NCI-H187 (cell line): ENCODE measurements at regions not wholly inside any gene's neighbourhood (a gene's known extent, or its start where the extent isn't known, plus 50 kb on each side); places are given as distances from the start of the nearest gene placed in this dataset.

Source experiments
- DNase-seq, 2 experiments: peaks; one replicate each; lab custom pipeline; 2025; lab: John Stamatoyannopoulos, UW

GRCh38 chr12:116483959-116484750 is 75.0 kb upstream of the MAP1LC3B2 start:
- DNase-seq = no peak

DNA sequence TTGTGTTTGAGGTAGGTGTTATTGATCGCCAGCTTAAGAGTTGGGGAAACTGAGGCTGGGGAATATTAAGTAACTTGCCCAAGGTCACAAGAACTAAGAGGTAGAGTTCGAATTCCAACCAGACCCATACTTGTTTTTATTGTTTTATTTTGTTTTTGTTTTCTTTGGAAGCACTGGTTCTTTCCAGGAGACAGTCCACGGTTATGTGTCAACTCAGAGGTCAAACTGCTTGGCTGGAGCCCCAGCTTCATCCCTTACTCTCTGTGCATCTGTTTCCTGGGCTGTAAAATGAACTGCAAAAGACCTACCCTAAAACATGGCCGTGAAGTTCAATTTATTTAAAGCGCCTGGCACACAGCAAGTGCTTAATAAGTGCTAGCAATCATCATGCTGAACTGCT is 74.4 kb upstream of the MAP1LC3B2 start:
- no peak for DNase-seq

DNA sequence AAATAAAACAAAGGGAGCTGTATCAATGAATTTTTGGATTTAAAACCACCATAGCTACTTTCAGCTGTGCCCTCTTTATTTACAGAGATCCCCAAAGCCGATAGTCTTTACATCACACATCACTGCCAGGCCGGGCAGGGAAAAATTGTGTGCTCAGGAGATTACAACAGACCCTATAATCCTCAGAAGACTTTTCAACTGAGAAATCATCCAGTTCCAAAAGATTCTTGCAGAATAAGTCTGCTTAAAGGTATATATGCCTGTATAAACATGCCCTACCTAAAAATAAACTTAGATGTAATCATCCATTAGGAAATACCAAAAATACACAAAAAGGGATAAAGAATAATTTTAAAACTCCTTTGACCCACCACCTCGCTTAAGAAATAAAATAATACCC is 70.1 kb upstream of the MAP1LC3B2 start:
- no peak for DNase-seq

DNA sequence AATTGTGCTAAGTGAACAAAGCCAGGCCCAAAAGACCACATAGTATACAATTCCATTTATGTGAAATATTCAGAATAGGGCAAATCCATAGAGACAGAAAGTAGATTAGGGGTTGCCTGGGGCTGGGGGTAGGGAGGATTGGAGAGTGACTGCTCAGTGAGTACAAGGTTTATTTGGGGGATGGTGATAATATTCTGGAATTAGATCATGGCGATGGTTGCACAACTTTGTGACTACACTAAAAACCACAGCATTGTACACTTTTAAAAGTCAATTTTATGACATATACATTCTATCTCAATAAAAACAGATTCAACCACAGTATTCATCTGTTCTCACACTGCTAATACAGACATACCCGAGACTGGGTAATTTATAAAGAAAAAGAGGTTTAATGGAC is 68.7 kb upstream of the MAP1LC3B2 start:
- DNase-seq = no peak

DNA sequence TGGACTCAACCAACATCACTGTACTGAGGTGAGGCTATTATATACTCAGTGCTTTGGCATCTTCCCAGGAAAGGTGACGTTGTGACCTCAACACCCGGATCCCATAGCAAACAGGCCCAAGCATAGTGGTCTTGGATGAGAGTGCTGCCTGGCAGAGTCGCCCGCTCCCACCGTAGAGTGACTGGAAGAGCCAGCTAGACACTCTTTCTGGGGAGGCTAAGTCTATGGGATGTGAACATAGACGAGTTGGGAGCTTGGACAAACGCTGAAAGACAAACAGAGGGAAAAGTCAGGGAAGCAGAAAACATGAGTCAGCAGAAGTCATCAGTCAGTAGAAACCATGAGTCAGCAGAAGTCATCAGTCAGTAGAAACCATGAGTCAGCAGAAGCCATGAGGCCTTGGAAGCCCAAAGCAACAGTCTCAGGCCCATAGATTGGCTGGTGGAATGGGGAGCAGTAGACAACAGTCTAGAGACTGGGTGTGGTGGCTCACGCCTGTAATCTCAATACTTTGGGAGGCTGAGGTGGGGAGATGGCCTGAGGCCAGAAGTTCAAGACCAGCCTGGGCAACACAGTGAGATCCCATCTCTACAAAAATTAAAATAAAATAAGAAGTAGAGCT is 66.4 kb upstream of the MAP1LC3B2 start:
- DNase-seq = no peak

DNA sequence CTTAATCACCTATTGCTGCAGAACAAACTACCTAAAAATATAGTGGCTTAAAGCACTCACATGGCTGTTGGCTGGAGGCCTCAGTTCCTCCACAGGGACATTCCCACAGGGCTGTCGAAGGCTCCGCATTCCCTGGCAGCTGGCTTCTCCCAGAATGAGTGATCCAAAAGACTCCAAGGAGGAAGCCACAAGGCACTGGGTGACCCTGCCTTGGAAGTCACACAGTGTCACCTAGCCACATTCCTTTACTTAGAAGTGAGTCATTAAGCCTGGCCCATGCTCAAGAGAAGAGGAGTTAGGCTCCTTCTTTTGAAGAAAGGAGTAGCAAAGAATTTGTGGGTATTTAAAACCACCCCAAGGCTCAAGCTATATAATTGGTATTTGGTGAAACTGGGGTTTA is 63.9 kb upstream of the MAP1LC3B2 start:
- DNase-seq = no peak

DNA sequence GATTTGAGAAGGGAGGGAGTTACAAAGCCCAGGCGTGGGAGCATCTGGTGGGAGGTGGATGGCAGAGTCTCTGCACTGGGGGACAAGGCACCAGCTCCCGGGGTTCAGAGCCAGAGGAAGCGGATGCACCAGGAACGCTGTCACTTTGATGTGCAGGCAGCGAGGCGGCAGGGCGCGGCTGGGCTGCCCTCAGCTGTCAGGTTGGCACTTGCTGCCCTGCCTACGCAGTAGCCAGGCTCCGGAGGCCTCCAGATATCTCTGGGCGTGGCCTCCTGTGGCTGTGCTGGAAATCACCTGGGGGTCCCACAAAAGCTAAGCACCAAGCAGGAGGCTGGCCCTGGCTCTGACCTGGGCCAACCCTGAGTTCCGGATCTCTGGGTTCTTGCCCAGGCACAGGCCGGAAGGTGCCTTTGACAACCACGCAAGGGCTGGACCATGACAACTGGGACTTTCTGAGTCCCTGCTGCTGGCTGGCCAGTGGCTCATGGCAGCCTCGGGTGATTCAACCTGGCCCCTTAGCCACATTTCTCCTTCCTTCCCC is 62.1 kb upstream of the MAP1LC3B2 start:
- DNase-seq = no peak

- no peak for DNase-seq
These were observed 60.7 kb upstream of the MAP1LC3B2 start for GRCh38 chr12:116498471-116498870.

GRCh38 chr12:116502141-116502725 is 56.9 kb upstream of the MAP1LC3B2 start:
- no peak for DNase-seq

DNA sequence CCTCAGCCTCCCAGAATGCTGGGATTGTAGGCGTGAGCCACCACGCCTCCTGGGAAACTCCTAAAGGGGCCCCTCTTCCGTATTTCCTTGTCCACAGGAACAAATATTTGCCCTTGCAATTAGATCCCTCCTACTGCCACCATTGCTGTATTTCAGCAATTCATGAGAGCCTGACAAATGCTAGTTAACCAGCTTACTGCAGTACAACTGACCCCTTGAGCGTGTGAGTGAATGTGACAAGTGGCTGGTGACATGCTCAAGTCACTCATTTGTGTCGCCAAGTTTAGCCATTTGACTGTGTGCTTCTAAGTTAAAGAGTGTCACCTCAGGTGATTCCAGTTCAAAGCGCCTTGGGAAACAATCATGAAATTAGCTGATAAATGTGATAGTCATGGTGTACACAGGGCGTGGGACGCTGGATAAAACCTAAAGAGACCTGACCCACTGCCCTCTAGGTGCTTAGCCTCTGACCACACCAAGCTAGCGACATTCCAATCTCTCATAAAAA is 56.1 kb upstream of the MAP1LC3B2 start:
- DNase-seq = no peak

DNA sequence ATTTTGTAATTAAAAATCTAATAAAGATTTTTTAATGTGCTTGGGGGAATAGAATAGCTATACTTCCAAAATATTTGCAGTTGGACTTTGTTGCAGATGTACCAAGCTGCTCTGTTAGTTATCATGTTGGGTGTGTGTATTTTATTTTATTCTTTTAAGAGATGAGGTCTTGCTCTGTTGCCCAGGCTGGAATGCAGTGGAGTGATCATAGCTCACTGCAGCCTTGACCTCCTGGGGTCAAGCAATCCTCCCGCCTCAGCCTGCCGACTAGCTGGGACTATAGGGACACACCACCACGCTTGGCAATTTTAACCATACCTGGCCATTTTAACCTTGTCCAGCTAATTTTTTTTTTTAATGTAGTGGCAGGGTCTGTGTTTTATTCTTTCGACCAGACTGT is 54.7 kb upstream of the MAP1LC3B2 start:
- DNase-seq = no peak

DNA sequence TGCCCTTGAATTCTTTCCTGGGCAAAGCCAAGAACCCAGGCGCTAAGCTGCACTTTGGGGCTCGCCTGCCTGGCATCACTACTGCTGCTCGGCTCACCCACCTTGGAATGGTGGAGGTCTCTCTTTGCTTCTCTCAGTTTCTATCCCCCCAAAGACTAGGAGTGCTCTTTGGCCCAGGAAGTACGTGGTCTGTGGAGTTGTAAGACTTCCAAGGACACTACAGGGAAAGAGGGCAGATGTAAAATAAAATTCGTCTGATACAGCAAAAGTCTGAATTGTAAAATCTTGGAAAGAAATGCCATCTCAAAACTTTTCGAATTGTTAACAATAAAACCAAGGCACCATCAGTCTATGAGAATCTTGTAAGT is 52.5 kb upstream of the MAP1LC3B2 start:
- no peak for DNase-seq

DNA sequence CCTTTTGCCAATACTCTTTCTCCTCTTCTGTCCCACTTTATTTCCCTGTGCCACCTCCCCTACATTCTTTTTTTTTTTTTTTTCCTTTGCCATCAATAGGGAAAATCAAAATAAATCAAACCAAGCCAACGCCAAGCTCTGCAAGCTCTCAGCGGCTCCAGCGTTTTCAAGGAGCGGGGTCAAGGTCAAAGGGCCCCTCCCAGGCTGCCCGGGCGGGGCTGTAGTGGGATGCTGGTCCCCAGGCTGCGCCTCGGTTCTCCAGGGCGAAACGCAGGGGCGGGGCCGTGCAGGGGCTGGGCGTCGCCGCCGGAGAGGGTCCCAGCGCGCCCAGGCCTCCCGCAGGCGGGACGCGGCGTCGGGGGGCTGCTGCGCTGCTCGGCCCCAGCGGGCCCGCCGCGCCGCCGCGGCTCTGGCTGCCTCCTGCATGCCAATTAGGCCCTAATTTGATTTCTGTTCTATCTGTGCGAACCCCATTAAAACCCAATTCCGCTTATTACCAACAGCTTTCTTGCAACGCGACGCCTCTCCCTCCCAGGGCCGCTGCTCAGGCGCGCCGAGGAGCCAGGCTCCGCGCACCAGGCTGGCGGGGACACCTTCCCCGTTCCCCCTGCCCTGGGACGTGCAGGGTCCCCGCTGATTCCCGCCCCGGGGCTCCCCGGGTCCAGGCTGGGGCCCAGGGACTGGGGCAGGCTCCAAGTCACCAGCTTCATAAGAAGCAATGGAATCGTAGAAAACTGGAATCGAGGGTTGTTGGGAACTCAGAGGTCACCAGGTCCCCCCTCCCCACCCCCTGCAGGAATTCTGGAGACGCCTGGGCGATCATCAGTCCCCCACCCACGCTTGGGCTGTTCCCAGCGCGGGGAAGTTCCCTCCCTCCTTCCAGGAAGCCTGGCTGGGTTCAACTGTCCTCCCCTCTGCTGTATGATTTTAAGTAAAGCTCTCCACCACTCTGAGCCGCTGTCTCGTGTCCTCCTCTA is 50.7 kb upstream of the MAP1LC3B2 start:
- no peak for DNase-seq
